Kidney epithelial cell (primary cell): ENCODE measurements at regions not wholly inside any gene's neighbourhood (a gene's known extent, or its start where the extent isn't known, plus 50 kb on each side); places are given as distances from the start of the nearest gene placed in this dataset.

Experiments
- DNase-seq: peaks from one replicate; pipeline ENCODE4 v3.0.0-alpha.2; 2010; ENCODE audit warnings: low read depth
- H3K27me3 ChIP-seq: 2 replicates; pipeline ENCODE4 v1.6.0; 2011; ENCODE audit warnings: low read length; ENCODE audit not compliant: control insufficient read depth, insufficient read depth
- H3K36me3 ChIP-seq: 2 replicates; pipeline ENCODE4 v1.5.1; 2011; ENCODE audit warnings: low read length; ENCODE audit not compliant: control insufficient read depth, insufficient read depth
- H3K4me3 ChIP-seq: 2 replicates; pipeline ENCODE4 v1.5.1; 2011; ENCODE audit warnings: low read depth, mild to moderate bottlenecking, control low read depth, low read length
- TF ChIP-seq, protein P1 (sequence below): IDR thresholded peaks from 2 replicates; pipeline ENCODE4 v1.5.1; 2011; ENCODE audit warnings: mild to moderate bottlenecking, moderate library complexity, low read length, control low read depth, inconsistent platforms; ENCODE audit not compliant: insufficient read depth, poor library complexity, severe bottlenecking

DNA sequence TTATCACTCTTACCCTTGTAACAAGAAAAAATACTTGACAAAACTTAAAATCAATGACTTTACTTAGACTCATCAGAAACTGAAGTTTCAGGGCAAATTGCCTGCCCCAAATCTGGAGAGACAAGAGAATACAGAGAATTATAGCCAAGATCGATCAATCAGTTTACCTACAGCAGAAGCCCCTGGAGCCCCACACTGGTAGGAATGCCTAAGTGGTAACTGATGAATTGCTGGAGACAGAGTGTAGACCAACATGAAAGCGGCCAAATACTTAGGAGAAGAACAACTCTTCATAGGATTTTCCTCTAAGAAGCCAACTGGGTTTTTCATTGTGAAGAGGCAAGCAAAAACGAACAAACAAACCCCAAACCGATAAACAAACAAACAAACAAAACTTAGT is 1430.0 kb downstream of the EFNB2 start:
- no peak overlapping the region for H3K4me3 ChIP-seq
- DNase-seq, result no peak
- TF ChIP-seq, protein P1, sequence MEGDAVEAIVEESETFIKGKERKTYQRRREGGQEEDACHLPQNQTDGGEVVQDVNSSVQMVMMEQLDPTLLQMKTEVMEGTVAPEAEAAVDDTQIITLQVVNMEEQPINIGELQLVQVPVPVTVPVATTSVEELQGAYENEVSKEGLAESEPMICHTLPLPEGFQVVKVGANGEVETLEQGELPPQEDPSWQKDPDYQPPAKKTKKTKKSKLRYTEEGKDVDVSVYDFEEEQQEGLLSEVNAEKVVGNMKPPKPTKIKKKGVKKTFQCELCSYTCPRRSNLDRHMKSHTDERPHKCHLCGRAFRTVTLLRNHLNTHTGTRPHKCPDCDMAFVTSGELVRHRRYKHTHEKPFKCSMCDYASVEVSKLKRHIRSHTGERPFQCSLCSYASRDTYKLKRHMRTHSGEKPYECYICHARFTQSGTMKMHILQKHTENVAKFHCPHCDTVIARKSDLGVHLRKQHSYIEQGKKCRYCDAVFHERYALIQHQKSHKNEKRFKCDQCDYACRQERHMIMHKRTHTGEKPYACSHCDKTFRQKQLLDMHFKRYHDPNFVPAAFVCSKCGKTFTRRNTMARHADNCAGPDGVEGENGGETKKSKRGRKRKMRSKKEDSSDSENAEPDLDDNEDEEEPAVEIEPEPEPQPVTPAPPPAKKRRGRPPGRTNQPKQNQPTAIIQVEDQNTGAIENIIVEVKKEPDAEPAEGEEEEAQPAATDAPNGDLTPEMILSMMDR, result no peak
- H3K36me3 ChIP-seq, result no peaks in the 10 kb centered on the region
- H3K27me3 ChIP-seq, result no peaks in the 10 kb centered on the region

- TF ChIP-seq, protein P1, result no peak
- H3K4me3 ChIP-seq, result no peak overlapping the region
- H3K27me3 ChIP-seq, result no peaks in the 10 kb centered on the region
- DNase-seq, result no peak
- no peaks in the 10 kb centered on the region for H3K36me3 ChIP-seq
Observed at GRCh38 chr13:105097521-105097920, 1437.9 kb downstream of the EFNB2 start.

DNA sequence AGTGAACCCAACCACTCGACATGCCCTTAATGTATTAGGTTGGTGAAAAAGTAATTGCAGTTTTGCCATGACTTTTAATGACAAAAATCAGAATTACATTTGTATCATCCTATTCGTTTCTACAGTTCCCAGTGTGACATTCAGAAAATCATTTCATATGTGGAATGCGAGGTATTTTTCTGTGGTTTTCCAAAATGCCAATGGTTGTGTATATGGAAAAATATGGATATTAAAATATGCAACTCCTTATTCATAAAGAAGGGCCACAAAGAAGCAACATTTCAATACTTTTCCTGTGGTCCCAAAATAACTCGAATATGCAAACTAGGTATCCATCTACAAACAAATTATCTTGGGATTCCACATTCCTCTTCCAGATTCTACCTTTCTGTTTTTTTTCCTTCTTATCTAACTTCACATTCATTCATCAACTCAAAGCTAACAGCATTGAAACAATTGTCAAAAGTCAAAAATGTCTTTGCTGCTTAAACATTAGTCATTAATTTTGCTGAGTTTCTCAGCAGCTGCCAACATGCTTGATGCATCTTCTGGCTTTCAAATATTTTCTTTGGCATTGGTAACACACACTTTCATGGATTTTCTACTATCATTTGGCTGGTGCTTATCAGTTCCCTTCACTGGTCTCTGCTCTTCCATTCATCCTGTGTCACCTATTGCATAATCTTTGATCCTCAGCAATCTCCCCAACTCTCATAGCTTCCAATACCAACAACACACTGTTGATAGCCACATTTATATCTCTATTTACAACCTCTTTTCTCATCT is 1445.4 kb downstream of the EFNB2 start:
- no peak for DNase-seq
- no peaks in the 10 kb centered on the region for H3K27me3 ChIP-seq
- TF ChIP-seq, protein P1, result no peak

GRCh38 chr13:105087945-105088344 is 1447.5 kb downstream of the EFNB2 start:
- no peaks in the 10 kb centered on the region for H3K27me3 ChIP-seq
- no peak overlapping the region for H3K4me3 ChIP-seq
- TF ChIP-seq, protein P1, result no peak
- no peak for DNase-seq
- no peaks in the 10 kb centered on the region for H3K36me3 ChIP-seq

More for the DNA sequence above, 1445.4 kb downstream of the EFNB2 start:
- Histone ChIP-seq H3K36me3 (no peaks in the 10 kb centered on the region), H3K4me3 (no peak overlapping the region)

DNA sequence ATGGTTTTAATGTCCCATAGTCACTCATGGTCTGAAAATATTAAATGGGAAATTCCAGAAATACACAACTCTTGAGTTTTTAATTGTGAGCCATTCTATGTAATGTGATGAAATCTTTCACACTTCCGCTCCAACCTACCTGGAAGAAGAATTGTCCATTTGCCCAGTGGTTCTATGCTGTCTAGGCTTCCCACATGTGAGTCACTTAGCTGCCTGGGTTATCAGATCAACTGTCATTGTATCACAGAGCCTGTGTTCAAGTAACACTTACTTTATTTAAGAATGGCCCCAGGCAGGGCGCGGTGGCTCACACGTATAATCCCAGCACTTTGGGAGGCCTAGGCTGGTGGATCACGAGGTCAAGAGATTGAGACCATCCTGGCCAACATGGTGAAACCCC is 1450.5 kb downstream of the EFNB2 start:
- Histone ChIP-seq H3K27me3 (no peaks in the 10 kb centered on the region), H3K36me3 (no peaks in the 10 kb centered on the region), H3K4me3 (no peak overlapping the region)
- TF ChIP-seq, protein P1, result no peak
- DNase-seq, result no peak

GRCh38 chr13:105083992-105084391 is 1451.5 kb downstream of the EFNB2 start:
- no peak for DNase-seq
- Histone ChIP-seq H3K27me3 (no peaks in the 10 kb centered on the region), H3K36me3 (no peaks in the 10 kb centered on the region), H3K4me3 (no peak overlapping the region)
- TF ChIP-seq, protein P1, result no peak
